ENCODE measurements at regions not wholly inside any gene's neighbourhood (a gene's known extent, or its start where the extent isn't known, plus 50 kb on each side); places are given as distances from the start of the nearest gene placed in this dataset.
"Not testable (repeated sequence)": the region's sequence is repeated elsewhere in the genome, so short reads cannot be mapped to it uniquely, and the experiment has no call there.

- TF ChIP-seq CTCF (IDR thresholded peaks at IDR 0.05; ENCODE audit: insufficient read depth, low read depth, low read length); EZH2 (IDR thresholded peaks at IDR 0.05; ENCODE audit: insufficient read depth, low read length): not testable (repeated sequence)
Measured at GRCh38 chr7:118916120-118916519, 691.6 kb downstream of the ANKRD7 start.

All from astrocyte (in vitro differentiated cells and primary cell).